WI38 (cell line): ENCODE measurements at regions not wholly inside any gene's neighbourhood (a gene's known extent, or its start where the extent isn't known, plus 50 kb on each side); places are given as distances from the start of the nearest gene placed in this dataset.
"Not testable (repeated sequence)": the region's sequence is repeated elsewhere in the genome, so short reads cannot be mapped to it uniquely, and the experiment has no call there.

Experiments
- H3K4me3 ChIP-seq: 2 replicates; pipeline ENCODE4 v1.5.1; 2011; ENCODE audit warnings: low read depth, mild to moderate bottlenecking, control low read depth, low read length
- CTCF ChIP-seq: IDR thresholded peaks from 2 replicates; pipeline ENCODE4 v1.5.1; 2012; ENCODE audit warnings: low read depth, mild to moderate bottlenecking, control low read depth, low read length

GRCh38 chr2:219871351-219871750 is 243.9 kb downstream of the SLC4A3 start:
- H3K4me3 ChIP-seq: no peak overlapping the region
- TF ChIP-seq CTCF: no peak

- TF ChIP-seq CTCF: no peak
- no peak overlapping the region for H3K4me3 ChIP-seq
Measured at GRCh38 chr2:219875036-219875435, 247.6 kb downstream of the SLC4A3 start.

- H3K4me3 ChIP-seq: not testable (repeated sequence)
Measured at GRCh38 chr2:219875986-219876385, 248.6 kb downstream of the SLC4A3 start.

GRCh38 chr2:219876931-219877330 is 249.5 kb downstream of the SLC4A3 start:
- no peak overlapping the region for H3K4me3 ChIP-seq
- no peak for TF ChIP-seq CTCF

GRCh38 chr2:219877728-219878127 is 250.3 kb downstream of the SLC4A3 start:
- no peak for TF ChIP-seq CTCF
- H3K4me3 ChIP-seq: no peak overlapping the region

GRCh38 chr2:219878516-219878915 is 251.1 kb downstream of the SLC4A3 start:
- no peak for TF ChIP-seq CTCF
- no peak overlapping the region for H3K4me3 ChIP-seq

- H3K4me3 ChIP-seq: no peak overlapping the region
- no peak for TF ChIP-seq CTCF
Measured at GRCh38 chr2:219881851-219882250, 254.4 kb downstream of the SLC4A3 start.

- no peak overlapping the region for H3K4me3 ChIP-seq
- no peak for TF ChIP-seq CTCF
Measured at GRCh38 chr2:219886615-219887014, 259.2 kb downstream of the SLC4A3 start.
